ENCODE measurements at regions not wholly inside any gene's neighbourhood (a gene's known extent, or its start where the extent isn't known, plus 50 kb on each side); places are given as distances from the start of the nearest gene placed in this dataset.
A peak's percentile ranks its signal among the peaks of the same experiment; 100 is the strongest.

- DNase-seq = no peak
Observed at GRCh38 chr12:20278276-20278675, 90.1 kb upstream of the PDE3A start.

- DNase-seq = no peak
Observed at GRCh38 chr12:20280515-20280914, 87.8 kb upstream of the PDE3A start.

GRCh38 chr12:20282401-20282800, 85.9 kb upstream of the PDE3A start:
- peak; percentile 32 for DNase-seq

GRCh38 chr12:20283482-20283881, 84.9 kb upstream of the PDE3A start:
- no peak for DNase-seq

GRCh38 chr12:20289520-20289919, 78.8 kb upstream of the PDE3A start:
- peak; percentile 12 for DNase-seq

- DNase-seq = no peak
Observed at GRCh38 chr12:20300457-20300856, 67.9 kb upstream of the PDE3A start.

- peak; percentile 34 for DNase-seq
Observed at GRCh38 chr12:20305470-20305869, 62.9 kb upstream of the PDE3A start.

GRCh38 chr12:20309504-20310148, 58.7 kb upstream of the PDE3A start:
- DNase-seq = no peak

- DNase-seq = peak; percentile 76
Observed at GRCh38 chr12:20314328-20314727, 54.0 kb upstream of the PDE3A start.

GRCh38 chr12:20317554-20317953, 50.8 kb upstream of the PDE3A start:
- DNase-seq = no peak

All from fibroblast of skin of right quadriceps (primary cell).